HCT116 (cell line): ENCODE measurements at regions not wholly inside any gene's neighbourhood (a gene's known extent, or its start where the extent isn't known, plus 50 kb on each side); places are given as distances from the start of the nearest gene placed in this dataset.

Source experiments
- ATAC-seq: fragments of 200-7000 bp; cut with Tn5 transposase; 2 replicates; pipeline ENCODE4 v1.9.1; 2020; ENCODE audit warnings: mild to moderate bottlenecking, moderate library complexity
- BruUV-seq: library from RNA; stranded (reverse); fragments of 400-500 nt; replicated peaks from 2 replicates; lab custom pipeline; 2021; lab: Mats Ljungman, UMichigan
- CTCF ChIA-PET: fragments of 300-600 bp; sonication (Branson Sonifier 250); formaldehyde crosslinking; loops from one replicate; lab custom pipeline; 2021; ENCODE audit warnings: antibody characterized with exemption; lab: Charles Lee
- POLR2A ChIA-PET: fragments of 300-600, 350-600 bp; sonication (Branson Sonifier 250); formaldehyde crosslinking; loops from one replicate; lab custom pipeline; 2021; ENCODE audit warnings: antibody characterized with exemption; lab: Charles Lee
- RAD21 ChIA-PET, 2 experiments: fragments of 300-600 bp; sonication (Branson Sonifier 250); formaldehyde crosslinking; loops; one replicate each; lab custom pipeline; 2023; ENCODE audit warnings: low total read pairs in 2 of 2; ENCODE audit not compliant: uncharacterized antibody in 2 of 2, unreplicated experiment in 2 of 2, low non-redundant PET in 1 of 2; lab: Charles Lee
- DNase-seq: peaks from one replicate; pipeline ENCODE4 v3.0.0-alpha.2; 2010; ENCODE audit warnings: low read depth, low spot score
- H2AFZ ChIP-seq: fragments of 200-600 bp; shearing (Covaris generic), sonication (generic); 2 replicates; pipeline ENCODE4 v1.6.1; 2017; ENCODE audit warnings: low read depth, mixed run types, mixed read lengths, antibody characterized with exemption, low read length; ENCODE audit not compliant: poor library complexity, severe bottlenecking
- H3K27ac ChIP-seq: 2 replicates; pipeline ENCODE4 v1.5.1; 2012; ENCODE audit warnings: low read depth, low read length
- H3K27me3 ChIP-seq: fragments of 200-600 bp; sonication (generic); 2 replicates; pipeline ENCODE4 v1.6.1; 2016; ENCODE audit warnings: mixed run types, low read length, mixed read lengths; ENCODE audit not compliant: insufficient read depth
- H3K36me3 ChIP-seq, 2 experiments: fragments of 200-500 bp in 1 of 2; fragments of 200-600 bp in 1 of 2; sonication (Bioruptor generic) in 1 of 2; sonication (generic) in 1 of 2; 2 replicates each; pipeline versions ENCODE4 v1.5.1 to v1.6.1; 2014 to 2016; ENCODE audit warnings: low read length in 2 of 2, inconsistent platforms in 1 of 2, mixed read lengths in 1 of 2, mixed run types in 1 of 2; ENCODE audit not compliant: insufficient read depth in 2 of 2, control insufficient read depth in 1 of 2
- H3K4me1 ChIP-seq, 2 experiments: fragments of 200-600 bp in 1 of 2; sonication (generic) in 1 of 2; 2 replicates each; pipeline versions ENCODE4 v1.5.1 to v1.6.1; 2012 to 2017; ENCODE audit warnings: low read length in 2 of 2, inconsistent platforms in 1 of 2, mild to moderate bottlenecking in 1 of 2, mixed read lengths in 1 of 2, mixed run types in 1 of 2, moderate library complexity in 1 of 2; ENCODE audit not compliant: insufficient read depth in 2 of 2, control insufficient read depth in 1 of 2
- H3K4me2 ChIP-seq: fragments of 200-600 bp; sonication (generic); 2 replicates; pipeline ENCODE4 v1.6.1; 2017; ENCODE audit warnings: mixed run types, low read length, mixed read lengths
- H3K4me3 ChIP-seq, 2 experiments: fragments of 200-600 bp in 1 of 2; sonication (generic) in 1 of 2; replicated peaks in 1 of 2; 2 replicates each; pipeline ENCODE4 v1.5.1; 2011 to 2016; ENCODE audit warnings: low read length in 2 of 2, control low read depth in 1 of 2, low read depth in 1 of 2, mild to moderate bottlenecking in 1 of 2, mixed read lengths in 1 of 2, mixed run types in 1 of 2
- H3K79me2 ChIP-seq: fragments of 200-600 bp; sonication (generic); 2 replicates; pipeline ENCODE4 v1.6.1; 2017; ENCODE audit warnings: mild to moderate bottlenecking, mixed run types, low read length, moderate library complexity, mixed read lengths; ENCODE audit not compliant: insufficient read depth
- H3K9ac ChIP-seq: fragments of 200-600 bp; sonication (generic); 2 replicates; pipeline ENCODE4 v1.6.1; 2016; ENCODE audit warnings: low read length, mixed read lengths
- H3K9me2 ChIP-seq: fragments of 200-600 bp; sonication (generic), shearing (Covaris generic); 2 replicates; pipeline ENCODE4 v1.6.1; 2017; ENCODE audit warnings: mixed run types, mild to moderate bottlenecking, moderate library complexity; ENCODE audit not compliant: insufficient read depth
- H3K9me3 ChIP-seq, 2 experiments: fragments of 200-500 bp in 1 of 2; fragments of 200-600 bp in 1 of 2; sonication (Bioruptor generic) in 1 of 2; sonication (generic) in 1 of 2; 2 replicates each; pipeline ENCODE4 v1.6.1; 2014 to 2017; ENCODE audit warnings: low read length in 2 of 2, mixed read lengths in 2 of 2, inconsistent platforms in 1 of 2, low read depth in 1 of 2, mild to moderate bottlenecking in 1 of 2, mixed run types in 1 of 2, moderate library complexity in 1 of 2; ENCODE audit not compliant: control insufficient read depth in 1 of 2, insufficient read depth in 1 of 2
- H4K20me1 ChIP-seq: fragments of 200-600 bp; sonication (generic), shearing (Covaris generic); 2 replicates; pipeline ENCODE4 v1.6.1; 2017; ENCODE audit warnings: mixed run types, mild to moderate bottlenecking, moderate library complexity; ENCODE audit not compliant: insufficient read depth
- CBX3 ChIP-seq: IDR thresholded peaks from 2 replicates; pipeline ENCODE4 v1.6.1; 2012; ENCODE audit warnings: low read depth
- EGR1 ChIP-seq: IDR thresholded peaks from 2 replicates; pipeline ENCODE4 v1.6.1; 2012; ENCODE audit warnings: low read depth
- ELF1 ChIP-seq: IDR thresholded peaks from 2 replicates; pipeline ENCODE4 v1.6.1; 2012; ENCODE audit warnings: low read depth, borderline replicate concordance
- EZH2 ChIP-seq: fragments of 200-600 bp; sonication (generic); IDR thresholded peaks from 2 replicates; pipeline ENCODE4 v1.6.1; 2017; ENCODE audit warnings: antibody characterized with exemption, mixed run types
- EZH2phosphoT487 ChIP-seq: fragments of 200-600 bp; IDR thresholded peaks from 2 replicates; pipeline ENCODE4 v1.6.1; 2018; ENCODE audit warnings: antibody characterized with exemption, borderline replicate concordance
- FOSL1 ChIP-seq: IDR thresholded peaks from 2 replicates; pipeline ENCODE4 v1.6.1; 2012; ENCODE audit warnings: low read depth
- JUND ChIP-seq: IDR thresholded peaks from 2 replicates; pipeline ENCODE4 v1.6.1; 2012
- MAX ChIP-seq: IDR thresholded peaks from 2 replicates; pipeline ENCODE4 v1.6.1; 2012
- POLR2A ChIP-seq: IDR thresholded peaks from 2 replicates; pipeline ENCODE4 v1.7.0; 2011; ENCODE audit warnings: borderline replicate concordance; ENCODE audit not compliant: insufficient read depth, insufficient read length; ENCODE audit errors: extremely low read depth
- RAD21 ChIP-seq: IDR thresholded peaks from 2 replicates; pipeline ENCODE4 v1.6.1; 2012; ENCODE audit warnings: low read depth, mild to moderate bottlenecking
- SIN3A ChIP-seq: IDR thresholded peaks from 2 replicates; pipeline ENCODE4 v1.6.1; 2012; ENCODE audit warnings: low read depth
- SP1 ChIP-seq: IDR thresholded peaks from 2 replicates; pipeline ENCODE4 v1.6.1; 2012; ENCODE audit warnings: low read depth
- SRF ChIP-seq: IDR thresholded peaks from 2 replicates; pipeline ENCODE4 v1.6.1; 2012; ENCODE audit warnings: low read depth
- TCF7L2 ChIP-seq: IDR thresholded peaks from 2 replicates; pipeline ENCODE4 v1.7.0; 2011; ENCODE audit warnings: borderline replicate concordance, inconsistent platforms; ENCODE audit not compliant: insufficient read depth, insufficient read length; ENCODE audit errors: extremely low read depth
- YY1 ChIP-seq: IDR thresholded peaks from 2 replicates; pipeline ENCODE4 v1.6.1; 2011; ENCODE audit warnings: low read length, low read depth, moderate library complexity, mild to moderate bottlenecking; ENCODE audit not compliant: insufficient replicate concordance; ENCODE audit errors: extremely low read depth
- ZFX ChIP-seq: fragments of 450-650 bp; IDR thresholded peaks from 2 replicates; pipeline ENCODE4 v1.6.1; 2017
- ZNF274 ChIP-seq: fragments of 200-500 bp; sonication (Bioruptor generic); IDR thresholded peaks from 2 replicates; pipeline ENCODE4 v1.6.1; 2014; ENCODE audit warnings: mild to moderate bottlenecking, low read depth, low read length, inconsistent platforms
- intact Hi-C: fragments of 100-400 bp; cut with micrococcal nuclease; formaldehyde crosslinking; loops from 2 replicates; pipeline ENCODE4 v1.10.0; 2022
- TF ChIP-seq, protein P1 (sequence below): IDR thresholded peaks from 2 replicates; pipeline ENCODE4 v1.6.1; 2012; ENCODE audit warnings: low read depth

DNA sequence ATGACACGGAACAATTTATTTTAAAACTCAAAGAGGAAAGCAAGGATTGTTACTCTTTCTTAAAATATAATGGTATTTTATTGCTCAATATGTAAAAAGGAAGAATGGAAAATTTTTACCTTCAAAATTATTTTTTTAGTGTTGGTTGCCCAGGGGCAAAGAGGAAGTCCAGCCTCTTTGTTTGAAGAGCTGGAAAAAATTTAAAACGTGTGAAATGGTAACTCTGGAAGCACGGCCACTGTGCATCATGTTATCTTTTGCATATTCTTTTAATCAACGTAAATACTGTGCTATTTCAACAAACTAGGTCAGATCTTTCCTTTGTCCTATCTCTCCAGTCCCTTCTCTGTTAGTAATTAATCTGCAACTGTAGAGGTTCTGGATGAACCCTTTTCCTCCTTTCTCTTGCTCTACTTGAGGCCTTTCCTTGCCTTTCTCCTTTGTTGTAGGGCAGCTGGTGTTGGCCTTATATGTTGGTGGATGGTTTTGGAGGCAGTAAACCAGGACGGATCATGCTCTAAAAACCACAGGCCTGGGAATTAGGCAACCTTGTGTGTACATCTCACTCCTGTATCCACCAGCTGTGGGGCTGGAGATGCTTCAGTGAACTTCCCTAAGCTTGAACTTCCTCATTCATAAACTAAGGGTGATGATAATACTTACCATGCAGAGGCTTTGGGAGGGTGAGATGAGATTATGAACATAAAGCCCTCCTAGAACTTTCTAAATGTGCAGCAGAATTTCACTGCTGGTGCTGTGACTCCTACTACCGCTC is 143.3 kb downstream of the PRL start:
- POLR2A ChIA-PET, result interaction anchor here (0.6 kb wide), 1 partner anchor 30 kb away, joined by 3 read pairs; no protein-coding TSS in a partner anchor
- no peak for TF ChIP-seq EGR1
- no peak for TF ChIP-seq ZNF274
- TF ChIP-seq YY1, result no peak
- TF ChIP-seq JUND, result no peak
- no peak for TF ChIP-seq RAD21
- TF ChIP-seq MAX, result no peak
- no peak for TF ChIP-seq EZH2phosphoT487
- TF ChIP-seq CBX3, result no peak
- TF ChIP-seq SP1, result no peak
- TF ChIP-seq SRF, result no peak
- TF ChIP-seq ELF1, result no peak
- TF ChIP-seq SIN3A, result no peak
- no peak for TF ChIP-seq EZH2
- TF ChIP-seq FOSL1, result no peak
- TF ChIP-seq TCF7L2, result no peak
- no peak for TF ChIP-seq ZFX
- TF ChIP-seq POLR2A, result no peak
- TF ChIP-seq, protein P1, sequence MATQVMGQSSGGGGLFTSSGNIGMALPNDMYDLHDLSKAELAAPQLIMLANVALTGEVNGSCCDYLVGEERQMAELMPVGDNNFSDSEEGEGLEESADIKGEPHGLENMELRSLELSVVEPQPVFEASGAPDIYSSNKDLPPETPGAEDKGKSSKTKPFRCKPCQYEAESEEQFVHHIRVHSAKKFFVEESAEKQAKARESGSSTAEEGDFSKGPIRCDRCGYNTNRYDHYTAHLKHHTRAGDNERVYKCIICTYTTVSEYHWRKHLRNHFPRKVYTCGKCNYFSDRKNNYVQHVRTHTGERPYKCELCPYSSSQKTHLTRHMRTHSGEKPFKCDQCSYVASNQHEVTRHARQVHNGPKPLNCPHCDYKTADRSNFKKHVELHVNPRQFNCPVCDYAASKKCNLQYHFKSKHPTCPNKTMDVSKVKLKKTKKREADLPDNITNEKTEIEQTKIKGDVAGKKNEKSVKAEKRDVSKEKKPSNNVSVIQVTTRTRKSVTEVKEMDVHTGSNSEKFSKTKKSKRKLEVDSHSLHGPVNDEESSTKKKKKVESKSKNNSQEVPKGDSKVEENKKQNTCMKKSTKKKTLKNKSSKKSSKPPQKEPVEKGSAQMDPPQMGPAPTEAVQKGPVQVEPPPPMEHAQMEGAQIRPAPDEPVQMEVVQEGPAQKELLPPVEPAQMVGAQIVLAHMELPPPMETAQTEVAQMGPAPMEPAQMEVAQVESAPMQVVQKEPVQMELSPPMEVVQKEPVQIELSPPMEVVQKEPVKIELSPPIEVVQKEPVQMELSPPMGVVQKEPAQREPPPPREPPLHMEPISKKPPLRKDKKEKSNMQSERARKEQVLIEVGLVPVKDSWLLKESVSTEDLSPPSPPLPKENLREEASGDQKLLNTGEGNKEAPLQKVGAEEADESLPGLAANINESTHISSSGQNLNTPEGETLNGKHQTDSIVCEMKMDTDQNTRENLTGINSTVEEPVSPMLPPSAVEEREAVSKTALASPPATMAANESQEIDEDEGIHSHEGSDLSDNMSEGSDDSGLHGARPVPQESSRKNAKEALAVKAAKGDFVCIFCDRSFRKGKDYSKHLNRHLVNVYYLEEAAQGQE, result no peak
- Histone ChIP-seq H3K4me1 (no peaks in the 10 kb centered on the region), H3K9me2 (no peaks in the 10 kb centered on the region), H3K9ac (no peak overlapping the region), H2AFZ (no peak overlapping the region), H3K4me2 (no peak overlapping the region), H3K27ac (no peak overlapping the region), H3K9me3 (no peaks in the 10 kb centered on the region), H4K20me1 (no peaks in the 10 kb centered on the region), H3K36me3 (no peaks in the 10 kb centered on the region), H3K79me2 (no peaks in the 10 kb centered on the region), H3K27me3 (no peaks in the 10 kb centered on the region), H3K4me3 (no peak overlapping the region)
- intact Hi-C loops, result no loop called here
- RAD21 ChIA-PET, result no interaction called here
- DNase-seq (no peak), ATAC-seq (no peak)
- BruUV-seq, result no TSS peak
- CTCF ChIA-PET, result no interaction called here
